GF-D8 (cell line): ENCODE measurements at regions not wholly inside any gene's neighbourhood (a gene's known extent, or its start where the extent isn't known, plus 50 kb on each side); places are given as distances from the start of the nearest gene placed in this dataset.

Source experiments
- DNase-seq: peaks from one replicate; lab custom pipeline; 2025; lab: John Stamatoyannopoulos, UW

DNA sequence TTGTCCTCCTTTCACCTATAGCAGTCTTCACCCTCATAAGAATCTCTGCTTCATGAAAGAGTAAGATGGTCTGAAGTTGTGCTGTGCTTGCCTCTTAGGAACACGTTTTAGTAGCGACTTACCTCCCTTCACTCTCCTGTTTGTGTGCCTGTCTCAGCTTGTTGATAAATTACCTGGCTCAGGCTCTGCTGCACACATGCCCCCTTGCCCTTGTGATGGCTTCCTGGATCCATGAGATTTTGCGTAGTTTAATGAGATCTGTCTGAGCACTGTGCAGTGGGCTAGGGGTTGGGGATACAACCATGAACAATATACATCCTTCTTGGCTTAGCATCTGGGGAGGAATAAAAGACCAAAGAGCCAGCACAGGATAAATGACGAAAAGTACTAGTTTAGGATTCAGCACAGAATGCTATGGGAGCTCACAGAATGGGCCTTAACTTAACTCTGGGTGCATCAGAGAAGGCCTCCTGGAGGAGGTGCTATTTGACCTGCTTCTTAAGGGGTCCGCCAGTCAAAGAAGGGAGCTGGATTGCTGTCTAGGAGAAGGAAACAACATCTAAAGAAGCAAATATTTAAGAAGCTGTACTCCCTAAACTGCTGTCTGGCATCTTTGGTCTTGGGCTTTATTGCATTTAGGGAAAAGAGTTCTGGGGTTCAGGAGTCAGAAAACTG is 175.7 kb upstream of the PLXNA2 start:
- DNase-seq: no peak

DNA sequence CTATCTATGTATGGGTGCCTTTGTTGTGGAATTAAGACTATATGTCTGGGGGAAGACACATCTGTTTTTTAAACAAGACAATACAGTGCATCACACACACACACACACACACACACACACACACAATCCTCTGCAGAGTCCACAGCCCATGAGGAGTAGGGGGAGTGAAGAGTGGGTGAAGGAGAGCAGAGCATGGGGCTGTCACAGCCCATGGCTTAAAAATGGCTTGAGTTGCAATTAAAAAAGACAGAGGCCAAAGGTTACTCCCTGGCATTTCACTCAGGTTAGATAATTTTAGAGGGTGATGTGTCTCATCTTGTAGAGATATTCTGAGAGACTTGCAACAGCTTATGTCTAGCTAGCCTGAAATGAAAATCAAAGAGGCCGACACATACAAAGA is 176.5 kb upstream of the PLXNA2 start:
- DNase-seq: no peak

DNA sequence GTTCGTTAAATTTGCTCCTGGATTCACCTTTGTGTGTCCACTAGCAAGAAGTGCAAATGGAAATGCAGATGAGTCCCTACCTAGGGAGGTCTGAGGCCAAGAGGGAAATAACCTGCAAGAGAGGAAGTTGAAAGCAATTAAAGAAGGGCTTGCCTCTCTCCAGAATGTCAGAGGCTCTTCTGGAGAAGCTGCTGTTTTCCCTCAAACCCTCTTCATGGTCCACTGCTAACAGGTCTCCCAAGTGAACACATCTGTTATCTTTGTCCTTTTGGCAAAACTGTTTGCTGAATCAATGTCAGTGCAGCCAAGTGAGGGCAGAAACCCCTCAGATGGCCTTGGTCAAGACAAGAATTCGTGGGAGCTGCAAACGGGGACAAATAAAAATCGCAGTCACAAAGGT is 177.3 kb upstream of the PLXNA2 start:
- DNase-seq: no peak

DNA sequence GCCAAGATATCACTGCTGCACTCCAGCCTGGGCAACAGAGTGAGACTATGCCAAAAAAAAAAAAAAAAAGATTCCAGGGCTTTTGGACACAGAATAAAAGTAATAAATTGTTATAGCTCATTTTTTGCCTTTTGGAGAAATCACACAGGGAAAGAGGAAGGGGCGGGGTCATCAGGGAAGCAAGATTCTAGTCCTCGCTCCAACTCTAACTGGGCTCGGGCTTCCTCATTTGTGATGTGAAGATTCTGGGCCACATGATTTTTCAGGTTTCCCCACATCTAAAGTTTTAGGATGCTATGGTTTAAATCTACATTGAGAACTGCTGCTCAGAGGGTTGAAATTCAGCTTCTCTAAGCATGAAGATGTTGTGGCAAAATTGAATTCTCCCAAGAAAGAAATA is 179.3 kb upstream of the PLXNA2 start:
- DNase-seq: no peak

DNA sequence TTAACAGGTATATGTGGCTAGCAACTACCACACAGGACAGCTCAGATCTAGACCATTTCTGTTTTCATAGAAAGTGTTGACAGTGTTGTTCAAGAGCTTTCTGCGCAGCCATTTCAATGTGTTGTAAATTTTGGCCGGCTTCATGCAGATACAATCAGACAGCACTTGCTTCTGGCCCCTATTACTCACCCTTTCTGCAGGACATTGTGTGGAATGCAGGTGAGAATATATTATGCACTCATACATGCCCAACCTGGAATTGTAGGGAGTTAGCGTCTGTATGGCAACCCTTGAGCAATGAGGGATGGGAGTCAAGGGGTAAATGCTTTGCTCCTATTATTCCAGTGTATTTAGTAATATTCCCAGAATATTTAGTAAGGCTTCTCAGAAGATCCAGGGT is 180.9 kb upstream of the PLXNA2 start:
- DNase-seq: no peak

DNA sequence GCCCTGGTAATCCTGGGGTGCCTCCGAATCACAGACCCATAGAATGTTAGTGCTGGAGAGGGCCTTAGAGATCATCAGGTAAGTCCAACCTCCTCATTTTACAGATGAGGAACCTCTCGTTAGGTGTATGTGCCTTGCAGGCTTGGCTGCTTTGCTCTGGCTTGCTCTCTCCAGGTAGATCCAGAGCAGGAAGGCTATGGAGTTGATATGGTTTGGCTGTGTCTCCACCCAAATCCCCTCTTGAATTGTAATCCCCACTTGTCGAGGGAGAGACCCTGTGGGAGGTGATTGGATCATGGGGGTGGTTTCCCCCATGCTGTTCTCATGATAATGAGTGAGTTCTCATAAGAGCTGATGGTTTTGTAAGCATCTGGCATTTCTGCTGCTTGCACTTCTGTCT is 186.0 kb upstream of the PLXNA2 start:
- DNase-seq: no peak

DNA sequence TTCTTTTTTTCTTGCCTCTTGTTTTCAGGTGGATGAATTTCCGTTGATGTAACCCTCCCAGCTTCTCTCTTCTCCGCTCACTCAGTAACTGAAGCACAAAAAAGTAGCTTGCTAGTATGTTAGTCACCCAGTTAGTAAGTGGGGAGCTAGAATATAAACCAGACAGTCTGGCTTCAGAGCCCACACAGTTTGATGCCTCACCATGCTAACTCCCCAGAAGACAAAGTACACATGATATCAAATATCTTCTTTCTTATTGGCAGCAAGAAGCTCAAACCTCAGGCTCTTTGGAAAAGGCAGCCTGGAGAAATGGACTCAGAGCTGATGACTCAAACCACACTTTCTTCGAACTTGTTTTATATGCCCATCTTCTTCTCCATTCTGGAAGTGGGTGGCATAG is 187.5 kb upstream of the PLXNA2 start:
- no peak for DNase-seq

DNA sequence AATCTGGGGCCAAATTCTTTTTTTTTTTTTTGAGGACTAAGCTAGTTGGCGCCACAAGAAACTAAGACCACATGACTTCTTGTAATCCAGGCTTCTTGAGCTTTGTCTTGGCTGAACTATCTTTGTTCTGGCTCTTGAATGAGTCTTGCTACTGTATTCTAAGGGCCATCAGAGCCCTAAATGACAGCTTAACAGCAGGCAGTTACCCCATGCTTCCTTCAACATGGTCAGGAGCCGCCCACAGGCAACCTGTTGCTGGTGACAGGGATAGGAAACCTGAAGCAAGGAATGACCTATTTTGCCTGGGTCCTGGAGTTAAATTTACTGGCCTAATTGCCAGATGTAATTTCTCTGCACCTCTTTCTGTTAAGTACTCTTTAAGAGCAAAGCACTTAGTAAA is 188.2 kb upstream of the PLXNA2 start:
- DNase-seq: no peak

DNA sequence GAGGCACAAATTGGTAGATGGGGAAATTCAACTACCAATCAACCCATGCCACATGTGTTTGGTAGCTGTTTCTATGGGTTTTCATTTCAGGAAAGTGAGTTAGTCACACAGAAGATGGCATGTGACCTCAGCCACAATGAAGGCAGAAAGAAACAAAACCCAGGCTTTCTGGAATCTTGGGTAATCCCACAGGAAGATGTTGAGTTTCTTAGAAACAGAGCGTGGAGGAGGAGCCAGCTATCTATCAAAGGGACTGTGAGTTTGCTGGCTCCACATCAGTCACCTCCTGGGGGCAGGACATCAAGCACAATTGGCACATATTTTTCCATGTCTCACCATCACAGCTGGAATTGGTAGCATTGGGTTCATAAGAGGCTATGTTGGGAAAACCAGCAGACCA is 188.9 kb upstream of the PLXNA2 start:
- no peak for DNase-seq

DNA sequence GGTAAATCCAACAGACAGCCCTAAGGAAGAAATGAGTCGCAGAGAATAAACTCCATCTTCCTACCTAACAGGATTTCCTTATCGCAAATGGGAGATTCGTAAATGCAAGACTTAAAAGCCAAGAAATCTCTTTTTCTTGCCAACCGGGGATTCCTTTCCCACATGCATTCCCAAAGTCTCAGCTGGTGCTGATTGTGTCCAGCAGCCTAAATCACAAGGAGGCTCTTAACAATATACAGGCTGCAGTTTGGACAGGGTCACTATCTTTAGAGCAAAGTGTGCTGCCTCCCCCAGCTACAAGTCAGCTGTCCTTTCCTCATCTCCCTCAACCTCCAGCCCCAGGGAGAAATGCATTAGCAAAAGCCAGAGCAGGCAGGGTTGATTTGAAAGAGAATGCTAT is 189.8 kb upstream of the PLXNA2 start:
- DNase-seq: no peak

DNA sequence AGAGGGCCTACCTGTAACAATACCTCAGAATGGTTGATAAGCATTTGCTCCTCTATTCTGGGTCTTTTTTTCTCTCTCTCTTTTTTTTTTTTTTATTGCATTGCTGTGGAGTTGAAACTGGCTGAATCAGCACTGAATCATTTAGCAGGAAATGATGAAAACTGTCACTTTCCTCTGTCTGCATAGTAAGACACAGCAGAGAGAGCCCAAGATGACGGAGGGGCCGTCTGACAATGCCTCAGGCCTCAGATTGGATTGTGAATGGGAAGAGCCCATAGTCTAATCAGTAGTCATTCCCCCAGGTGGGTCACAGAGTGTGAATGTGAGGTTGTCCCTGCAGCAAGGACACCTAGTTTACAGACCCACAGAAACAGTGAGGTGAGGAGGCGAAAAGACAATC is 193.2 kb upstream of the PLXNA2 start:
- DNase-seq: no peak

DNA sequence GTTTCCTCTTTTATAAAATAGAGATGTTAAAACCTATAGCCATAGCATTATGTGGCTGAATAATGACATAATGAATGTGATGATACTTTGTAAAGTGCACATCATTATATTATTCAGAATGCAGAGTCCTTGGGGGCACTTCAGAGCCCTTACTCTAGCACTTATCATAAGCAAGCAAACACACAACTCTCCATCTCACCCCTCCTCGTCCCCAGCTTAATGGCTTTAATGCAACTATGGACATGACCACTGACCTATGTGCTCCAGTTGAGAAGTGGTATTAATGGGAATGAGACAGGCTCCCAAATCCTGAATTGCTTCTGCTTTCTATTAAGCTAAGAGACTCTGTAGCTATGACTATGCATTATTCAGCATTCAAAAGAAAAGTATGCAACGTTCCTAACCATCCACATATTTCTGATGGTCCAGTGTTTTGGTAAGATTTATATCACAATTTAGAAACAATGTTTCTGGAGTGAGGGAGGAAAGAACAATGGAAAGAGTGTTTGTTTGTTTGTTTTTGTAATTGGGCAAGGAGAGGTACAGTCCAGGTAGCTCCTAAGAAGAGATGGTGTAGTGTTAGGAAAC is 194.0 kb upstream of the PLXNA2 start:
- no peak for DNase-seq

DNA sequence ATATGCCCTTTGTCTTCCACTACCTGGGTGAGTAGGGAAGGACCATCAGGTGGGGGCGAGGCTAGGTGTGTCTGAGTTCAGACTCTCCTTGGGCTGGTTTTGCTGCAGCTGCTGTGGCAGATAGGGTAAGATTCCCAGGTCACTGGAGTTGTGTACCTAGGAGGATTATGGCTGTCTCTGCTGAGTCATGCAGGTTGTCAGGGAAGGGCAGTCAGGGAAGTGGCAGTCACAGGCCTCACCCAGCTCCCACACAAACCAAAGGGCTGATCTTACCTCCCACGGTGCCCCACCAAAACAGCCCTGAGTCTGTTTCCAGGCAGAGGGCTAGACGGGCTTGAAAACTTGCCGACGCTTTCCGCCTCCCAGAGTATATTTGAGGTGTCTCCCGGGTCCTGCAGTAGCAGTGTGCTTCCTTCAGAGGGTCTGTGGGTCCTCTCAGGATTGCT is 201.6 kb upstream of the PLXNA2 start:
- DNase-seq: no peak

DNA sequence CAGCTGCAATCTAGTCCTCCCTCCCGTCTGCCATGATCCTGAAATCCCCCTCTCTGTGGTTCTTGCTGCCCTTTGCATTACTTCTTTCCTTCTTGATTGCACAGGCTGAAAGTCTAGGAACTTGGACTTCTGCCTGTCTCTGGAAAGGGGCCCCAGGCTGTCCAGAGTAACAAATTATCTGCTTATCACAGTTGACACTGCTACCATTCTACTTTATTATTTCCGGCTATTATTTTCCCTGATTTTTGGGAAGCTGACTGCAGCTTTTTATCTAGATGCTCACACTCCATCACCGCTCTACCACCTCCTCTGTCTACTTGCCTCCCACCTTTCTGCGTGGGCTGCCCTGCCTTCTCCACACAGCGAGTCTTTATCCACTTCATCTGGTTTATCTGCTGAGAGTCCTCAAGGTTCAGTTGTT is 202.1 kb upstream of the PLXNA2 start:
- no peak for DNase-seq

DNA sequence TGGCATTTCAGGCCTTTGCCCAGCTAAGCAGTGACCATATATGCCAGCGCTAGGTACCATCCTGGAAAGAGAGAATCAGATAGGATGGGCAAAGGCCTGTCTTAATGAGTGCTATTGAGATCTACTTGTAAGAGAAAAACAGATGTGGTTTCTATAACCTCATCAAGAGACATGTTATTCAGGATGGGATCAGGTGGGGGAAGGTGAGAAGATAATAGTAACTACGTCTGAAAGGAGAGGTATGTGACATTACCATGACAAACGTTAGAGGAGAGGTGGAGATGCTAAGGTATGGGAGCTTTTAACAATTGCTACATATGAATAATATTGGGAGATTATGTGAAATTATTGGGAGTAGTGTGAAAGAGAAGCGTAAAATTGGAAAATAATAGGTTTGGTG is 204.2 kb upstream of the PLXNA2 start:
- no peak for DNase-seq

DNA sequence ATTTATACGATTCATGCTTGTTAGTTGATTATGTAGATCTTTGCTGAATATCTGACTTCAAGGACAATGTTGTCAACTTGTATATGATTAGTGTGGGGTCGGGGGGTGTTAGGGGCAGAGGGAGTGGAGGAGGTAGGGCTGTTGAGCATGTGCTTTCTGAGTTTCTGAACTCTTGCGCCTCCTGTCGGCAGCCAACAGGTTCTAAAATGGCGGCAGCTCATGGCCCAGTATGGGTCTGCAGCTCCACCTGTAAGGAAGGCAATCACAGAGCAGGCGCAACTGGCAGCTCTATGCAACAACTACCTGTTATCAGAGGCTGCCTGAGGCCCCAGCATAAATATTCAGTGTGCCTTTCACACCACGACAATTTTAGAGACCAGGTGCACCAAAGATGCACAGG is 205.8 kb upstream of the PLXNA2 start:
- DNase-seq: no peak

DNA sequence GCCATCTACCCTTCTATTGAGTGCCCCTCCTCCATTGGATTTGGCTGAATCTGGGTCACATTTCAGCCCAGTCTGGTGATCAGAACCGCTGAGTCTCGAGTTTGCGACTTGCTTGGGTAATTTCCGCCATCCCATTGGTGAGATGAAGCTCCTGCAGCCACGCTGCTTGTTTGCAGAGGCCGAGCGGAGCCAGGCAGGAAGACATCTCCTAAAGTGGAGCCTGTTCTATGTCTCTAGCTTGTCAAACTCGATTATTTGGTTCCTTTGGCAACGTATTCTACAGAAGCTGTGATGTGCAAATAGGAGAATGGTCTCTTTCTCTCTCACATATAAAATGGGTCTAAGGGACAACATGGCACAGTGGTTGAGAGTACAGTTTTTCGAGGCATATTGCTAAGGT is 206.8 kb upstream of the PLXNA2 start:
- no peak for DNase-seq

DNA sequence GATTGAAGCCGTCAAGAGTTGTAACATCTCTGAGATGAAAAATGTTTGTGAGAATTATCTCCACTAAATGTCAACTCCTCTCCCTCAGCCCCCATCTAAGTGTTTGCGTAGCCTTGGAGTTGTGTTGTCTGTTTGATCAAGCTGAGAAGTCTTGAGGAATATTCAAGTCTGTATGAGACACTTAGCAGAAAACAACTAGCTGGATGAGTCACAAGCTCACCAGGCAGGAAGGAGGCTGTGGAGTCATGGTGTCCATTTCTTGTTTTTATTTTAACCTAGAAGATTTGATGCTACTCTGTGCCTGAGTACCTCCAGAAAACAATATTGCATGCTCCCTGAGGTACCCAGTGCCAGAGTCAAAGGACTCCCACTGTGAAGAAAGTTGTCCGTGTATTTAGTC is 211.6 kb upstream of the PLXNA2 start:
- no peak for DNase-seq

DNA sequence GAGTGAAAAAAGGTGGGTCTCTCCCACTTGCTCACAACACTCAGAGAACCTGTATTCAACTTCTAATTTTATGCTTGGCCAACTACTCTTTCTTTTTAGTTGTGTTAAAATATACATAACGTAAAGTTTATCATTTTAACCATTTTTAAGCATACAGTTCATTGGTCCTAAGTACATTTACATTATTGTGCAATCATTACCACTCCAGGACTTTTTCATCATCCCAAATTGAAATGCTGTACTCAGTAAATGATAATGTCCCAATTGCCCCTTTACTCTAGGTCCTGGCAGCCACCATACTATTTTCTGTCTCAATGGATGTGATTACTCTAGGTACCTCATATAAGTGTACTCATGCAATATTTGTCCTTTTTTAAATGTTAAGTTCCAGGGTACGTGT is 212.3 kb upstream of the PLXNA2 start:
- DNase-seq: no peak

DNA sequence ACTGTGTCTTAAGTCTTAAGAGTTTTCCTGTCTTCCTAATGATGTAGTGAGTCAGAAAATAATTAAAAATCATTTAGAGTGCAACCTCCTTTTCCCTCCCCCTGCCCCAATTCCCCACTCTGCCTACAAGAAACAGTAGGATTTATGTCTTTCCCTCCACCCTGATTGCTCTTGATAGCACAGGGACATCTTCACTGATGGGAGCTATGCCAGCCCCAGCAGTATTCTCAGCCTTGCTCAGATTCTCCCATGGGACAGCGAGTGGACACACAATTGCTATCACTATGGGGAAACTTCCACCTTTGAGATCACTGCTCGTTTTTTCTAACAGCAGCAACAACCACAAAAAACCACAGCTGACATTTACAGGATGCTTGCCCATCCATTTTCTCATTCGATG is 216.6 kb upstream of the PLXNA2 start:
- DNase-seq: no peak

DNA sequence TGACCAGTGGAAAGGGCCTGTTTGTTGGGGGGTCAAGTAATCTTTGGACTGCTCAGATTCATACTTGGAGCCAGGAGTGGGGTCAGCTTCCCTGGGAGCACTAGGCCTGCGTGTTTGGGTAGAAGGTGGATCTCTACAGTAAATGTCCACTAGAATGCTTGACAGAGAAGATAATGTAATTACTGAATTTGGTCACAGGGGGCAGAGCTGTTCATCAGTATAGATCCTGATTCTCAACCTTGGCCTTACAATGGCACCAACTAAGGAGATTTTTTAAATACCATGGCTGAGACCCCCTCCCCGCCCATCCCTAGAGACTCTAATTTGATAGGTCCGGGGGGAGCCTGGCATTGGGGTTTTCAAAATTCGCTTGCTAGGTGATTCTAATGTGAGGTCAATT is 217.5 kb upstream of the PLXNA2 start:
- DNase-seq: no peak

DNA sequence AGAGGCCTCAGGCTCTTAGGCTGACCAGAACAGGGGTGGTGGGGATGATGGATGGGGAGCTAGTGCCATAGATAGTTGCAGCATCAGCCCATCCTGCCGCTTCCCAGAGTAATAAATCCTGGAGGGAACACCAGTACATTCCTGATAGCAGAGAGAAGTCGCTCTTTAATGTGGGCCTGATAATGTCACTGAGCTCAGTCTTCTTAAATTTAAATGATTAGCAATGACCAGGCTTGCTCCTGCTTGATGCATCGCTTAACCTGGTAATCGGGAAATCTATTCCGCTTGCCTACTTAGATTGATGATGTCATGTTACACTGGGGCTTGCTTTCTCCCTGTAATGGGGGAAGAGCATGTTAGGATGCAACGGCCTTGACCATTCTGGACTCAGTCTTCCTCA is 218.6 kb upstream of the PLXNA2 start:
- DNase-seq: no peak

DNA sequence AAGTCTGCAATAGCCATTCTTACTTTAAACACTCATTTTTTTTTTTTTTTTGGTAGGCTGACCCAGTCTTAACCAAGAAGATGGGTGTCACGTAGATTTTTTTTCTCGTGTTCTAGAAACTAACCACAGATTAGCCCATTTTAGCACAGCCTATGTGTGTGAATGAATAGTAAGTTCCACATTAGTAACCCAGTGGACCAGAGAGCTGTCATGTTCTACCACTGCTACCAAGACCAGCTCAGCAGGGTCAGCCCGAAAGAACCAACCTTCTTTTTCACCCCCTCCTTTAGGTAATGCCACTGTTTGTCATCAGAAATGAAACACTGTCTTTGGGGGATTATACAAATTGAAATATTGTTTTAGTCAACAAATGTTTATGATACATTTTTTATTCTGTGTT is 221.1 kb upstream of the PLXNA2 start:
- DNase-seq: no peak
